ENCODE measurements at regions not wholly inside any gene's neighbourhood (a gene's known extent, or its start where the extent isn't known, plus 50 kb on each side); places are given as distances from the start of the nearest gene placed in this dataset.

DNA sequence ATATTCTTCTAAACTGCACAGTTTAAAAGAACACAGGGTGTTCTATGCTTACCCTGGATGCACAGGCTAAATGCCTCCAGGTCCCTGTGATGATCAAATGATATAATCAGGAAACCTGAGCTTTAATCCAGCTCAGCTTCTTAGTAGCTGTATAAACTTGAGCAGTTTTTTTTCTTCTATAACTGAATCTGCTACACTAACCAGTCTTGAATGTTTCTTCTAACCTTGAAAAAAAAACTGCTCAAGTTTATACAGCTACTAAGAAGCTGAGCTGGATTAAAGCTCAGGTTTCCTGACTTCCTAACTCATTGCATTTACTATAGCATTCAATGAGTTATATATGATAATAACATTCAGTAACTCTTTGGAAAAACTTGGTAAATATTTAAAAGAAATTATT is 358.2 kb downstream of the CD109 start:
- TF ChIP-seq, protein P1, sequence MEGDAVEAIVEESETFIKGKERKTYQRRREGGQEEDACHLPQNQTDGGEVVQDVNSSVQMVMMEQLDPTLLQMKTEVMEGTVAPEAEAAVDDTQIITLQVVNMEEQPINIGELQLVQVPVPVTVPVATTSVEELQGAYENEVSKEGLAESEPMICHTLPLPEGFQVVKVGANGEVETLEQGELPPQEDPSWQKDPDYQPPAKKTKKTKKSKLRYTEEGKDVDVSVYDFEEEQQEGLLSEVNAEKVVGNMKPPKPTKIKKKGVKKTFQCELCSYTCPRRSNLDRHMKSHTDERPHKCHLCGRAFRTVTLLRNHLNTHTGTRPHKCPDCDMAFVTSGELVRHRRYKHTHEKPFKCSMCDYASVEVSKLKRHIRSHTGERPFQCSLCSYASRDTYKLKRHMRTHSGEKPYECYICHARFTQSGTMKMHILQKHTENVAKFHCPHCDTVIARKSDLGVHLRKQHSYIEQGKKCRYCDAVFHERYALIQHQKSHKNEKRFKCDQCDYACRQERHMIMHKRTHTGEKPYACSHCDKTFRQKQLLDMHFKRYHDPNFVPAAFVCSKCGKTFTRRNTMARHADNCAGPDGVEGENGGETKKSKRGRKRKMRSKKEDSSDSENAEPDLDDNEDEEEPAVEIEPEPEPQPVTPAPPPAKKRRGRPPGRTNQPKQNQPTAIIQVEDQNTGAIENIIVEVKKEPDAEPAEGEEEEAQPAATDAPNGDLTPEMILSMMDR (IDR thresholded peaks at IDR 0.05), result no peak
- no peak for TF ChIP-seq POLR2A (IDR thresholded peaks at IDR 0.05)
- TF ChIP-seq POLR2AphosphoS5 (IDR thresholded peaks at IDR 0.05), result no peak

Data from stomach (tissue), 4 donors.